Retina (tissue), 1 donor: ENCODE measurements at regions not wholly inside any gene's neighbourhood (a gene's known extent, or its start where the extent isn't known, plus 50 kb on each side); places are given as distances from the start of the nearest gene placed in this dataset.
"Not testable (repeated sequence)": the region's sequence is repeated elsewhere in the genome, so short reads cannot be mapped to it uniquely, and the experiment has no call there.

Experiments
- DNase-seq: peaks from one replicate; pipeline ENCODE4 v3.0.0-alpha.2; 2016

DNA sequence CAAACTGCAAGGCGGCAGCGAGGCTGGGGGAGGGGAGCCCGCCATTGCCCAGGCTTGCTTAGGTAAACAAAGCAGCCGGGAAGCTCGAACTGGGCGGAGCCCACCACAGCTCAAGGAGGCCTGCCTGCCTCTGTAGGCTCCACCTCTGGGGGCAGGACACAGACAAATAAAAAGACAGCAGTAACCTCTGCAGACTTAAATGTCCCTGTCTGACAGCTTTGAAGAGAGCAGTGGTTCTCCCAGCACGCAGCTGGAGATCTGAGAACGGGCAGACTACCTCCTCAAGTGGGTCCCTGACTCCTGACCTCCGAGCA lies 375.1 kb upstream of the NPVF start:
- not testable (repeated sequence) for DNase-seq

DNA sequence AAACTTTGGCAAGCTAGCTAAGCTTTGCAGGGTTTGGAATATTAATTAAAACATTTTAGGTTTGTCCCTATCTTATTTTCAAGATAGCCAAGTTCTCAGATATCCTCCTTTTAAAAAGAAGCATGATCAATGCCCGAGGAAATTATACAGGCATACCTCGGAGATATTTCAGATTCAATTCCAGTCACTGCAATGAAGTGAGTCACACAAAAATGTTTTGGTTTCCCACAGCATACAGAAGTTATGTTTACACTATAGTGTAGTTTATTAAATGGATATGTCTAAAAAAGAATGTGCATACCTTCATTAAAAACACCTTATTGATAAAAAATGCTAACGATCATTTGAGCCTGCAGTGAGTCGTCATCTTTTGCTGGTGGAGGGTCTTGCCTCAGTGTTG lies 382.9 kb upstream of the NPVF start:
- DNase-seq = no peak

GRCh38 chr7:25613912-25614311 lies 385.6 kb upstream of the NPVF start:
- no peak for DNase-seq

- no peak for DNase-seq
These were observed 386.1 kb upstream of the NPVF start for GRCh38 chr7:25614415-25614814.

DNA sequence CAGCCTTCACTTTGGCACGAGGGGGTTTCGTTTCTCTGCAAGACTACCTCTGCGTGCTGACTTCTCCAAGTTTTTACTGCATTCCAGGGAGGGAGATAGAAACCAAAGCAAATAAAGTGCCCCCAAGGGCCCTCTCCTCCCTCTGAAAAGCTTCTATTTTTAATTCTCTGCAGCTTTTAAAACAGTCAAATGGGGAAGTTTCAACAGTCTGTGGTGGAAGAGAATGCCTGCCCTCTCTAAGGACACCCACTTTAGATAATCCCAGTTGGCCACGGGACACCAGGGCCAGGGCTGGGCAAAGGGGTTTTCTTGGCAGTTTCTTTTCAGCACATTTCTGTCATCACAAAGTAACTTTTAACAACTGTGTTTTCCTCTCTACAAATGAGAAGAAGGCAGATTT lies 386.7 kb upstream of the NPVF start:
- DNase-seq = no peak

- no peak for DNase-seq
These were observed 387.3 kb upstream of the NPVF start for GRCh38 chr7:25615593-25615992.

DNA sequence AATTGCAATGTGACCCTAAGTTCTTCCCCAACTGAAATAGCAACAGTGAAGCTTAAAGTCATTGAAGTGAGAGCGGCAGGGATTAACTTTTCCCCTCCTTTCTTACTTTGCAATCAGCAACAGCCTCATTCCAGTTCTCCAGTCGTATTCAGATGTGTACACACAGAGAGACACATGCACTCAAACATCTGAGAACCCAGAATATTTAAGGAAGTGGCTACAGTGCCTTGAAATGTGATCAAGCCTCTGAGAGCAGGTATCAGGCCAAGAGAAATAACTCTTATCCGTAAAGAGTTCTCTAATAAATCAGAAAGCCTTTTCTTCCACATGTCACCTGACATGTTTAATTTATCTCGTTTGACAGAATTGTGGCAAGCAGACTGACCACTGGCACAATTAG lies 388.9 kb upstream of the NPVF start:
- DNase-seq = no peak

GRCh38 chr7:25617673-25618072 lies 389.4 kb upstream of the NPVF start:
- no peak for DNase-seq

GRCh38 chr7:25619381-25619780 lies 391.1 kb upstream of the NPVF start:
- DNase-seq = no peak

DNA sequence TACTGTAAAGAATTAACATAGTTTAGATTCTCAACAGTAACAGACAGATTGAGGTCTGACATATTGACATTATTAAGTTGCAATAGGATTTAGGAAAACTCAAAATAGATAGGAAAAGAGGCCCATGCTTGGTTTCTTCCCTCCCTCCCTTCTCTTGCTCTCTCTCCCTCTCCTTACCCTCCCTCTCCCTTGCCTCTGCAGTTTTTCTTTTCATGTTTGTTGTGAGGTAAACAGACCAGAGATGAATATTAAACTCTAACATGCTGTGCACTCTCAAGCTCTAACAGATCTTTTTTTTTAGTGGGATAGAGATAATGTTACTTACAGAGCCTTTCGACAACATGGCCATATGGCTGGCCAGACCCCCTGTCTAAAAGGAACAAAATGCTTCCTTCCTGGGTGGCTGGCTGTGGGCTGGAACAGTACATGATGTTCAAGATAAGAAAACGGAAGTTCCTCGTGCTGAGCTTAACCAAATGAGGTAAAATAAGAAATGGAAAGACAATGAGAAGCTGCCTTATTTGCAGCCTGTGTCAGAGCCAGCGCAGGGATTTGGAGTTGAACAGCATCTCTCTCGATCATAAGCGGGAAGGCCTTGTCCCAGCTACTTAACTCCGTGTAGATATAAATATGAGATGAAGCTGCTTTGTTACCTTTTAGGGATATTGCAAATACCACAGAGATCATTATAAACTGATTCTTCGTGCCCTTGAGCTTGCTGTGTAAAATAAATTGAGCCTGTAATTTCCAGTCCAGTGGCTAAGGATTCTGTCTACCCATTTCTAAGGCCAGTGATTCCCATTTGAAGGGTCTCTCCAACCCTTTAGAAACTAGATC lies 391.9 kb upstream of the NPVF start:
- no peak for DNase-seq

GRCh38 chr7:25621993-25622392 lies 393.7 kb upstream of the NPVF start:
- DNase-seq = no peak

DNA sequence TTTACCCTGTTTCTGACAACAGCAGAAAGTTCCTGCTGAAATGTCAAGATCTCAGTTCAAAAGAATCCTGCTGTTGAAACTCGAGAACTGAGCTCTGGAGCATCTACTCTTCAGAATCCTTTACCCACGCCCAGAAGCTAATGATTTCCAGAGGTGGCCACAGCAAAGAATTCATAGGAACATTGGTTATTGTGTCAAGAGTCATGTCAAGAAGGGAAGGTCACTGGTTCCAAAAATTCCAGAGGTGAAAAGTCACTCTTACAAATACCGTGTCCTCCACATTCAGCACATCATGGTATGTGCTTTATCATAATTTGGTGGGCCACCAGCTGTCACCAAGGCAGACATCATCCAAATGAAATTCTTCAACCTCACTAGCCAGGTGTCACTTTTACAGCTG lies 394.4 kb upstream of the NPVF start:
- DNase-seq = no peak

DNA sequence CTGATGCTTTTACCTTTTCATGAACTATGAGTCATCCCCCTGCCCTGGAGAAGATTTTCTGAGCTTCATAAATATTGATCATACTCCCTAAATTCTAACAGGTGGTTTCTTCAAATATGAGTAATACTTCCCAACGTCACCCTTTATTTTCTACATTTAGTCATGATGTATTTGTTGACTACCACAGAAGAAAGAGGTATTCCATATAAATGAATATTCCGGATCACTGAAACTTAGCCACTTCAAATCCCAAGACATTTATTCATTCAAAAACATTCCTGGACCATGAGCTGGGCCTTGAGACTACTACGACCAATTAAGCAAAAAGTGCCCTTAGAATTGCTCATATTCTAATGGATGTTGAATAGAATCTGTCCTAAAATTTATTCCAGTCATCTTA lies 395.8 kb upstream of the NPVF start:
- DNase-seq = no peak

DNA sequence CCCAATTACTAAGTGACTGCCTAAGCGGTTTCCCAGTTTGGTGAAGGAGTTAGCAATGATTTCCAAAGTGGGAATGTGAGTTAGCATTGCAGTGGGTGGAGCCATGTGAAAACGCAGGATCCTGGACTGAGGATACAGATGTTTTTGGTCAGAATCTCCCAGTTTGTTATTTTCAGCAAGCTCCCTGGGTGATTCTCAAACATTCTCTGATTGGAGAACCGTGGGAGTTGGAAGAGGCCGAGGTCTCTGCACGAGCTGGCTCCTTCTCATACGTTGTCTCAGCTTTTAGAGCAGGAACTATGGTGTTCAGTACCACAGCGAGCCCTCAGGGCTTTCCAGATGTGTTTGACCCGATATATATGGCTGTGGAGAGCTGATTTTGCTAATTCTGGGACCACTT lies 396.5 kb upstream of the NPVF start:
- DNase-seq = no peak

DNA sequence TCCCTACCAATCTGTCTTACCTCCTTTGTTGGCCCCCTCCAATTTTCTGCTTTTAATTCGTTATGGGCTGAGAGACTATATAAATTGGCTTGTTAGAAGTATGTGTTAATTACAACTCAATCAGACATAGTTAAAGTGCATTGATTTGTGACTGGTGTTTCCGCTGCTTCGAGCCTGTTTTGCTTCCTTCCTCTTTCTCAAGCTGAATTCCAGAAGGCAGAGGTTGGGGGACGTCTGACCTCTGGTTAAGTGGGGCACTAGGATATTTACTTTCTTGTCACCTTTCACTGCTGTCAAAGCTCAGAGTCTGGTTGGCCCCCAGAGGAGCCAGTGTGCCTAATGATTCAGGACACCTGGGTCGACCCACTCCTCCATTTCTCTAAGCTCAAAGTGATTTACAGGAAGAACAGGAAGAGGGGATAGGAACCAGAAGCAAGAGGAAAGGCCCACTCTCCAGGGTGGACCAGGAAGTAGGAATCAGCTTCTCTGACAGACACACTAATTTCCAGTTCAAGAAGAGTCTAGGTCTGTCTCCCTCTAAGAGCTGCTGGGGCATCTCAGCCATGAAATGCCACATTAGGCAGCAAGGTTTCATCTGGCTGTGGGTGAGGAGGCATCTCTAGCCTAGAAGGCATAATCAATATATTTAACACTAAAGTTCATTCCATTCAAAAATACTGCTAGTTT lies 397.2 kb upstream of the NPVF start:
- no peak for DNase-seq

- no peak for DNase-seq
These were observed 398.3 kb upstream of the NPVF start for GRCh38 chr7:25626451-25627131.

DNA sequence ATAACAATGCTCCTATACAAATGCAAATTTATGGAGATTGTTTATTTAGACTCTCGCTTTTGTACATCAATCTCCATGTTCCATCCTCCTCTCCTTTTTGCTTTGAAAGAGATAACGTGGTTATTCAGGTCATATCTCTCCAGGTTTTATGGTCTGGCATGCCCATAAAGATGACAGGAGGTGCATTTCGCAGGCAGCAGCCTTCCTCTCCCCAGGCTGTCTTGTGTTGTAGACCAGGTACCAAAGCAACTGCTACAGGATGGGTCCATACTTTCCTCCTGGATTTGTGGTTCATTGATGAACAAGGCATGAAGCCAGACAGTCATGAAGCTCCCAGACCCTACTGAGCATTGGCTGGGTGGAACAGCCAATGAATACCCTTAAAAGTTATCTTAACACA lies 400.2 kb upstream of the NPVF start:
- DNase-seq = no peak

- DNase-seq = no peak
These were observed 404.3 kb upstream of the NPVF start for GRCh38 chr7:25632616-25633015.

DNA sequence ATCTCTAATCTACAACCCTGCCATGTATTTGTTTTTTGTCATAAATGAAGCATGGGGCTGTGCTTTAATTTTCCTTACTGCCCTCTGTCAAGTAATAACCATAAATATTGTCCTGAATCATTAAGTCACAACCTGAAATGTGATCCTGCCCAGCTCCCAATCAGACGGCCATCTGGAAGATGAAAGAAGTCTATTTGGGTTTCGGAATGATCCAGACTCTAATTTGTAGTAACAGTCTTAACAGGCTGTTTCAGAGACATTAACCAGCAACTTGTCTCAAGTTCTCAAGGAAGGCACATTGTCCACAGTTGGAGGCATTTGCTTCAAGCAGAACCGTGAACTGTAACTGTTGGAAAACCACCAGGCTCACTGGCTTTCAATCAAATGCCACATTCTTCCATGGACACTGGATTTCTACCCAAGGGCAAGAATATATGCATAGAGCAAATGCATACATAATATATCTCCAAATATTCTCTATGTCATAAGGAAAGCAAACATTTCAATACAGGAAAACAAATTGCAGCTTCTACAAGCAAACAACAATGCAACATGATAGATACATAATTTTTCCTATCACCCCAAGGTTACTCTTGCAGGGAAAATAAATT lies 405.2 kb upstream of the NPVF start:
- DNase-seq = no peak

DNA sequence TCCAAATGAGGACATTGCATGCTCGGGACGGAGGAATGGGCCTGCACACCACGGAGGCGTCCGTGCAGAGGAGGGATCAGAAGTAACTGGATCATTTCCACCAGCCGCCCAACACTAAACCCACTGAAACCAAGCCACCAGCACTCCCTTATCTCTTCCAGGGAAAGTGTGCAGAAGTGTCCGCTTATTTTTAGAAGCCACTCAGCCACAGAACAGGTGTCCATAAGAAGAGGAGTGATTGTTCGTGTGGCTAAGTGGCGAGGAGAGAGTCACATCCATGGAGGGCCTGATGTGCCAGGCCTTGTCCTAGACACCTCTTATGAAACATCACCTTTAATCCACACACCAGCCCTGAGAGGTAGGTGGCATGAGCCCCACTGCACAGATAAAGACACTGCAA lies 407.9 kb upstream of the NPVF start:
- no peak for DNase-seq

DNA sequence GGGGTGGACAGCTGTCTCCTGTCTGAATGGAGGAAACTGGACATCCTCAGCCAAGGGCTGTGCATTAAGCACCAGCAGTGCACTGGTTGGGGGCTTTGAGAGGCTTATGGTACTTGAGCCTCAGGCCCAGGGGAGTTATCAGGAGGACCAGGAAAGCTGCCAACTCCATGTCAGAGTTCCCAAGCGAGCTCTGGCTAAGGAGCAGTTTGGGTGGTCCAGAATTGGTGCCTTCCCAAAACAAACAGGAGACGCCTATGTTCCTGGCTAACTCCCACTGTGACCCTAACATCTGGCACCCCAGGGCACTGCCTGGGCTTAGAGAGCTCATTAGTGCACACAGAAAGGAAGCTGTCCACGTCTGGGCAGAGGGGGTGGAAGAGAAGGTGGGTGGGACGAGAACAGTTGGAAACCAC lies 408.6 kb upstream of the NPVF start:
- no peak for DNase-seq

GRCh38 chr7:25638068-25638467 lies 409.8 kb upstream of the NPVF start:
- DNase-seq = no peak

DNA sequence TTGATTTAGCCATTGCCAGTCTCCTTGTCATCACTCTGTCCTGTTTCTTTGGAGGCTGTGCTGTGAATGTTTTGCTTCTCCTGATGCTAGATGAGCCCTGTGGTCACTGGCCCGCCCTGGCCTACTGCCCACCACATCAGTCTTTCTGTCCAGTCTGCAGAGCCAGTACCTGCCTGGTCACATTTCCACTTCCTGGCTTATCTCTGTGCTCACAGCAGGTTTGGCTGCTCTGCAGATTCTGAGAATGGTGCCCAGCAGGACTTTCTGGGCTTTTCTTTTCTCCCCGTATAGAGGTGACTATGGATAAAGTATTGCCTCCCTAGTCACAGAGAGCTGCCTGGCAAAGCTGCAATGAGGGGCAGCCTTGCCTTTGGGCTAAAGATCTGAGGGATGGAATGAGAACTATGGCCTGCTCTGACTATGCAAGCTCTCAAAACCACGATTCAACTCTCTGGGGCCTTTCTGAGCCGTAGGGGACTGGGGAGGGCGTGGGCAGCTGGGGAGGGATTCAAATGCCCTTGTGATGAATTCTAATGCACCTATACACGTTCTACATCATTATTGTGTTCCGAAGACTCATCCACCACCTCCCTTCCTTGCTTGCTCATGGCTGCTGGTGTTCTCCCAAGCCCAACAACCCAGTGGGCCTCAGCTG lies 410.4 kb upstream of the NPVF start:
- DNase-seq = no peak
